ENCODE measurements at regions not wholly inside any gene's neighbourhood (a gene's known extent, or its start where the extent isn't known, plus 50 kb on each side); places are given as distances from the start of the nearest gene placed in this dataset.

- in situ Hi-C loops (cut with MboI; ENCODE audit: low sequenced_read_pairs) = loop anchor here (5.0 to 25.0 kb wide), 3 partner anchors 59 to 889 kb away; partner anchors contain the start of gene TAGAP
These were observed 56.9 kb upstream of the TAGAP start for GRCh38 chr6:159101656-159102055.

GRCh38 chr6:159100395-159101182 lies 55.8 kb upstream of the TAGAP start:
- in situ Hi-C loops (cut with MboI; ENCODE audit: low sequenced_read_pairs) = loop anchor here (5.0 to 25.0 kb wide), 3 partner anchors 58 to 888 kb away; partner anchors contain the start of gene TAGAP

GRCh38 chr6:159099961-159100360 lies 55.2 kb upstream of the TAGAP start:
- in situ Hi-C loops (cut with MboI; ENCODE audit: low sequenced_read_pairs) = loop anchor here (5.0 to 25.0 kb wide), 3 partner anchors 58 to 888 kb away; partner anchors contain the start of gene TAGAP

- in situ Hi-C loops (cut with MboI; ENCODE audit: low sequenced_read_pairs) = no loop called here
These were observed 54.5 kb upstream of the TAGAP start for GRCh38 chr6:159099276-159099675.

- in situ Hi-C loops (cut with MboI; ENCODE audit: low sequenced_read_pairs) = no loop called here
These were observed 53.9 kb upstream of the TAGAP start for GRCh38 chr6:159098636-159099106.

GRCh38 chr6:159097256-159097655 lies 52.5 kb upstream of the TAGAP start:
- in situ Hi-C loops (cut with MboI; ENCODE audit: low sequenced_read_pairs) = no loop called here

GRCh38 chr6:159095616-159096015 lies 50.8 kb upstream of the TAGAP start:
- in situ Hi-C loops (cut with MboI; ENCODE audit: low sequenced_read_pairs) = no loop called here

GRCh38 chr6:159094444-159095252 lies 49.9 kb upstream of the TAGAP start:
- in situ Hi-C loops (cut with MboI; ENCODE audit: low sequenced_read_pairs) = no loop called here
